ENCODE measurements at regions not wholly inside any gene's neighbourhood (a gene's known extent, or its start where the extent isn't known, plus 50 kb on each side); places are given as distances from the start of the nearest gene placed in this dataset.

GRCh38 chr4:126396703-126397102 is 1081.9 kb downstream of the FAT4 start:
- TF ChIP-seq CTCF (IDR thresholded peaks at IDR 0.05) (no peak), POLR2A (IDR thresholded peaks at IDR 0.05) (no peak), POLR2AphosphoS5 (IDR thresholded peaks at IDR 0.05; ENCODE audit: insufficient read depth in 1 of 2, low read depth in 1 of 2) (no peak)
